PC-3 (cell line): ENCODE measurements at regions not wholly inside any gene's neighbourhood (a gene's known extent, or its start where the extent isn't known, plus 50 kb on each side); places are given as distances from the start of the nearest gene placed in this dataset.
A peak's percentile ranks its signal among the peaks of the same experiment; 100 is the strongest.

Experiments used
- ATAC-seq: fragments of 200-7000 bp; cut with Tn5 transposase; 2 replicates; pipeline ENCODE4 v1.9.1; 2020; ENCODE audit warnings: mild to moderate bottlenecking, moderate library complexity
- BruUV-seq: library from RNA; stranded (reverse); fragments of 400-500 nt; replicated peaks from 2 replicates; lab custom pipeline; 2021; lab: Mats Ljungman, UMichigan
- CTCF ChIA-PET: fragments of 300-600 bp; sonication (Branson Sonifier 250); formaldehyde crosslinking; loops from one replicate; lab custom pipeline; 2022; ENCODE audit warnings: antibody characterized with exemption; lab: Charles Lee
- POLR2A ChIA-PET: fragments of 300-600 bp; sonication (Branson Sonifier 250); formaldehyde crosslinking; loops from one replicate; lab custom pipeline; 2022; ENCODE audit warnings: antibody characterized with exemption; ENCODE audit not compliant: unreplicated experiment; lab: Charles Lee
- DNase-seq: peaks from one replicate; pipeline ENCODE4 v3.0.0-alpha.2; 2015
- H2AFZ ChIP-seq: fragments of 300-600 bp; sonication (generic); 2 replicates; pipeline ENCODE4 v1.6.0; 2016; ENCODE audit warnings: antibody characterized with exemption, low read length
- H3F3A ChIP-seq: fragments of 300-600 bp; sonication (generic); one replicate; pipeline ENCODE4 v1.6.0; 2017; ENCODE audit warnings: antibody characterized with exemption, low read length, control low read depth, mild to moderate bottlenecking; ENCODE audit not compliant: unreplicated experiment
- H3K27ac ChIP-seq: fragments of 300-600 bp; sonication (generic); 2 replicates; pipeline ENCODE4 v1.5.1; 2016; ENCODE audit warnings: mild to moderate bottlenecking, low read length
- H3K27me3 ChIP-seq: fragments of 300-600 bp; sonication (generic); 2 replicates; pipeline ENCODE4 v1.6.1; 2016; ENCODE audit warnings: low read length, mixed read lengths
- H3K36me3 ChIP-seq: fragments of 300-600 bp; sonication (generic); 2 replicates; pipeline ENCODE4 v1.6.1; 2016; ENCODE audit warnings: low read depth, mixed run types, low read length, mixed read lengths
- H3K4me1 ChIP-seq: fragments of 300-600 bp; sonication (generic); 2 replicates; pipeline ENCODE4 v1.5.1; 2016; ENCODE audit warnings: low read length; ENCODE audit not compliant: insufficient read depth
- H3K4me2 ChIP-seq: fragments of 300-600 bp; sonication (generic); 2 replicates; pipeline ENCODE4 v1.6.0; 2016; ENCODE audit warnings: low read length
- H3K4me3 ChIP-seq: fragments of 300-600 bp; sonication (generic); 2 replicates; pipeline ENCODE4 v1.5.1; 2016; ENCODE audit warnings: mild to moderate bottlenecking, low read length, mixed read lengths
- H3K79me2 ChIP-seq: fragments of 300-600 bp; sonication (generic); 2 replicates; pipeline ENCODE4 v1.6.1; 2017; ENCODE audit warnings: low read length, mixed read lengths
- H3K9ac ChIP-seq: fragments of 300-600 bp; sonication (generic); 2 replicates; pipeline ENCODE4 v1.6.0; 2016; ENCODE audit warnings: mild to moderate bottlenecking, low read length
- H3K9me2 ChIP-seq: fragments of 300-600 bp; sonication (generic); replicated peaks from 2 replicates; pipeline ENCODE4 v1.6.1; 2016; ENCODE audit warnings: mixed run types, low read length, mixed read lengths
- H3K9me3 ChIP-seq: fragments of 300-600 bp; sonication (generic); 2 replicates; pipeline ENCODE4 v1.6.1; 2016; ENCODE audit warnings: low read length, mixed read lengths
- H4K20me1 ChIP-seq: fragments of 300-600 bp; sonication (generic); 2 replicates; pipeline ENCODE4 v1.6.1; 2016; ENCODE audit warnings: low read length, mixed read lengths
- CTCF ChIP-seq: fragments of 300-600 bp; sonication (generic); conservative IDR thresholded peaks from 2 replicates; pipeline ENCODE4 v1.5.1; 2017; ENCODE audit warnings: antibody characterized with exemption, low read depth, mild to moderate bottlenecking, low read length
- EZH2 ChIP-seq: fragments of 300-600 bp; sonication (generic); IDR thresholded peaks from one replicate; pipeline ENCODE4 v1.6.1; 2017; ENCODE audit warnings: antibody characterized with exemption, mild to moderate bottlenecking, low read length; ENCODE audit not compliant: unreplicated experiment
- EZH2phosphoT487 ChIP-seq: fragments of 300-600 bp; sonication (generic); IDR thresholded peaks from 2 replicates; pipeline ENCODE4 v1.6.1; 2018; ENCODE audit warnings: mild to moderate bottlenecking, antibody characterized with exemption, low read length, borderline replicate concordance
- intact Hi-C: fragments of 100-400 bp; cut with micrococcal nuclease; formaldehyde crosslinking; loops from 2 replicates; pipeline ENCODE4 v1.9.0; 2023

GRCh38 chr3:31354373-31354772 lies 178.4 kb upstream of the STT3B start:
- Histone ChIP-seq H2AFZ (no peak overlapping the region), H3K27ac (no peak overlapping the region), H3K79me2 (no peaks in the 10 kb centered on the region), H3K9me2 (no peaks in the 10 kb centered on the region; the same call in 1 of the 2 replicates), H3K4me3 (no peak overlapping the region), H4K20me1 (no peaks in the 10 kb centered on the region), H3K27me3 (no peaks in the 10 kb centered on the region), H3K4me2 (no peak overlapping the region), H3K9ac (no peak overlapping the region), H3K36me3 (no peaks in the 10 kb centered on the region), H3K9me3 (no peaks in the 10 kb centered on the region), H3F3A (no peaks in the 10 kb centered on the region), H3K4me1 (peaks cover 5% of the 10 kb centered on the region; the same call in 1 of the 2 replicates)
- POLR2A ChIA-PET, result no interaction called here
- BruUV-seq, result no TSS peak
- no peak for TF ChIP-seq EZH2
- TF ChIP-seq CTCF, result no peak
- no peak for TF ChIP-seq EZH2phosphoT487
- intact Hi-C loops, result loop anchor here (5.0 kb wide), 1 partner anchor 178 kb away; the partner anchor contains the start of gene STT3B
- CTCF ChIA-PET, result interaction anchor here (0.5 kb wide), 1 partner anchor 404 kb away, joined by 6 read pairs; no protein-coding TSS in a partner anchor
- DNase-seq, result peak; percentile 38
- ATAC-seq, result peak; percentile 83

- BruUV-seq, result no TSS peak
- Histone ChIP-seq H3K4me1 (peaks cover 5% of the 10 kb centered on the region; the same call in 1 of the 2 replicates), H3K9me2 (no peaks in the 10 kb centered on the region; the same call in 1 of the 2 replicates), H3K4me3 (no peak overlapping the region), H3K9me3 (no peaks in the 10 kb centered on the region), H3F3A (no peaks in the 10 kb centered on the region), H2AFZ (no peak overlapping the region), H3K9ac (no peak overlapping the region), H3K27ac (no peak overlapping the region), H4K20me1 (no peaks in the 10 kb centered on the region), H3K79me2 (no peaks in the 10 kb centered on the region), H3K27me3 (no peaks in the 10 kb centered on the region), H3K36me3 (no peaks in the 10 kb centered on the region), H3K4me2 (no peak overlapping the region)
- ATAC-seq, result no peak
- no peak for DNase-seq
- TF ChIP-seq EZH2phosphoT487 (no peak), EZH2 (no peak), CTCF (no peak)
- intact Hi-C loops, result no loop called here
- ChIA-PET CTCF (no interaction called here), POLR2A (no interaction called here)
Measured at GRCh38 chr3:31355807-31356206, 176.9 kb upstream of the STT3B start.

GRCh38 chr3:31356941-31357340 lies 175.8 kb upstream of the STT3B start:
- no peaks in the 10 kb centered on the region for H3F3A ChIP-seq
- H3K9me3 ChIP-seq, result no peaks in the 10 kb centered on the region
- ATAC-seq, result peak; percentile 32; the same call in 1 of the 2 replicates
- H3K9ac ChIP-seq, result no peak overlapping the region; the same call in 1 of the 2 replicates
- H4K20me1 ChIP-seq, result no peaks in the 10 kb centered on the region
- peak overlapping the region; percentile 27 for H2AFZ ChIP-seq
- ChIA-PET POLR2A (no interaction called here), CTCF (interaction anchor here (0.6 kb wide), 1 partner anchor 182 kb away, joined by 3 read pairs; no protein-coding TSS in a partner anchor)
- H3K36me3 ChIP-seq, result no peaks in the 10 kb centered on the region
- H3K9me2 ChIP-seq, result no peaks in the 10 kb centered on the region; the same call in 1 of the 2 replicates
- H3K79me2 ChIP-seq, result no peaks in the 10 kb centered on the region
- intact Hi-C loops, result no loop called here
- no TSS peak for BruUV-seq
- H3K27me3 ChIP-seq, result no peaks in the 10 kb centered on the region
- 0 out of 2 replicates have a peak overlapping the region, but pooled peaks have one; percentile 1 for H3K27ac ChIP-seq
- H3K4me1 ChIP-seq, result peaks cover 15% of the 10 kb centered on the region; the same call in 1 of the 2 replicates
- H3K4me2 ChIP-seq, result no peak overlapping the region
- no peak overlapping the region for H3K4me3 ChIP-seq
- peak; percentile 31 for DNase-seq
- no peak for TF ChIP-seq EZH2phosphoT487
- no peak for TF ChIP-seq CTCF
- no peak for TF ChIP-seq EZH2
